LNCAP (cell line): ENCODE measurements at regions not wholly inside any gene's neighbourhood (a gene's known extent, or its start where the extent isn't known, plus 50 kb on each side); places are given as distances from the start of the nearest gene placed in this dataset.

ENCODE experiments used
- CTCF ChIP-seq: fragments of 450-650 bp; IDR thresholded peaks from 2 replicates; pipeline ENCODE4 v1.5.1; 2017; ENCODE audit warnings: mild to moderate bottlenecking

GRCh38 chr18:44096016-44096415, 584.7 kb upstream of the SETBP1 start:
- TF ChIP-seq CTCF: no peak

- peak; percentile 82 for TF ChIP-seq CTCF
Observed at GRCh38 chr18:44098551-44099098, 582.1 kb upstream of the SETBP1 start.

- no peak for TF ChIP-seq CTCF
Observed at GRCh38 chr18:44107187-44107586, 573.5 kb upstream of the SETBP1 start.

- no peak for TF ChIP-seq CTCF
Observed at GRCh38 chr18:44111337-44111736, 569.4 kb upstream of the SETBP1 start.

GRCh38 chr18:44117821-44118220, 562.9 kb upstream of the SETBP1 start:
- TF ChIP-seq CTCF: no peak

- TF ChIP-seq CTCF: no peak
Observed at GRCh38 chr18:44119607-44120006, 561.1 kb upstream of the SETBP1 start.

GRCh38 chr18:44123743-44124142, 556.9 kb upstream of the SETBP1 start:
- no peak for TF ChIP-seq CTCF

GRCh38 chr18:44125446-44125845, 555.2 kb upstream of the SETBP1 start:
- no peak for TF ChIP-seq CTCF
